ENCODE measurements at regions not wholly inside any gene's neighbourhood (a gene's known extent, or its start where the extent isn't known, plus 50 kb on each side); places are given as distances from the start of the nearest gene placed in this dataset.
A peak's percentile ranks its signal among the peaks of the same experiment; 100 is the strongest.

DNA sequence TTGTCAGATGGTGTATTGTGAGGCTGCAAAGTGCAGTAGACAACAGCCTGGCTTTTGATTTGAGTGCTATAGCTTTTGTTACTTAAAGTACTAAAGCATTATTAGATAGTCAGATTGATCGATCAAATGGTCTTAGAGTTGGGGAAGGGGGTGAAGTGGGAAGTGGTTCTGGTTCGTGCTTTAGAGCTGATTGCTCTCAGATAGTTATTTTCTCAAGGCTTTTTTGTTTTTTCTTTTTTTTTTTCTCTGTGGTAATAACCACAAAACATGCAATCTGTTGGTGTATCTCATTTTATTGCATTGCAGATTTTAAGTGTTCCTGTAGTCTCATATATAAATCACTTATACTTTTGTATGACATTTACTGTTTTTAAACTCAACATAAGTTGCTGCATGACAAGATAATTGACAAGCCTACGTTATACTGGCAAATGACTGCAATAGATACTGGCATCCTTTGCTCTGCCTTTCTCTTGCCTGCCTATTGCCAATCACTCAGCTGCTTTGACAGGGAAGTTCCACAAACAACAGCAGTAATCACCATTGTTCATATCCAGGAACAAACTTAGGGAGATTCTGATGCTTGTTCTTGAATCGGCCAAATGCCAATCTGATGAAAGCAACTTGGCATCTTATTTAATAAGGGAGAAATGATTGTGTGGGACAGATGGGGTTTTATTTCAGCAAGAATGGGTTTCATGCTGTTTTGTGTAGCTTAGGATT is 125.0 kb upstream of the B3GALT2 start:
- WGBS = 54% methylated on average over 4 of the region's 4 CpGs
- DNase-seq (ENCODE audit: low read depth in 6 of 9, low spot score in 9 of 9) = peak in 2 of 9 donors; percentile 5 to 13
- no peak overlapping the region for H3K27ac ChIP-seq (ENCODE audit: low read depth in 1 of 2, low read length in 1 of 2)
- no peaks in the 10 kb centered on the region for H3K36me3 ChIP-seq (ENCODE audit: control insufficient read depth in 2 of 2, insufficient read depth in 2 of 2, low read length in 1 of 2)
- H3K4me3 ChIP-seq (ENCODE audit: low read length in 2 of 2) = no peak overlapping the region
- peaks cover 0 to 8% of the 10 kb centered on the region in 2 donors for H3K4me1 ChIP-seq (ENCODE audit: control insufficient read depth in 2 of 2, insufficient read depth in 2 of 2, low read length in 2 of 2)
- no peaks in the 10 kb centered on the region for H3K9me3 ChIP-seq (ENCODE audit: control insufficient read depth in 2 of 2, insufficient read depth in 1 of 2, low read length in 1 of 2)
- H3K27me3 ChIP-seq (ENCODE audit: control insufficient read depth in 2 of 2, insufficient read depth in 1 of 2, low read length in 1 of 2) = no peaks in the 10 kb centered on the region

- Histone ChIP-seq H3K4me1 (ENCODE audit: control insufficient read depth in 2 of 2, insufficient read depth in 2 of 2, low read length in 2 of 2) (peaks cover 0 to 8% of the 10 kb centered on the region in 2 donors), H3K27me3 (ENCODE audit: control insufficient read depth in 2 of 2, insufficient read depth in 1 of 2, low read length in 1 of 2) (no peaks in the 10 kb centered on the region), H3K27ac (ENCODE audit: low read depth in 1 of 2, low read length in 1 of 2) (no peak overlapping the region), H3K9me3 (ENCODE audit: control insufficient read depth in 2 of 2, insufficient read depth in 1 of 2, low read length in 1 of 2) (no peaks in the 10 kb centered on the region), H3K4me3 (ENCODE audit: low read length in 2 of 2) (no peak overlapping the region), H3K36me3 (ENCODE audit: control insufficient read depth in 2 of 2, insufficient read depth in 2 of 2, low read length in 1 of 2) (no peaks in the 10 kb centered on the region)
- peak in 3 of 9 donors; percentile 8 to 43 (median 16) for DNase-seq (ENCODE audit: low read depth in 6 of 9, low spot score in 9 of 9)
- WGBS = 66% methylated on average over 3 of the region's 3 CpGs
These were observed 124.2 kb upstream of the B3GALT2 start for GRCh38 chr1:193310564-193310963.

GRCh38 chr1:193309936-193310475 is 123.6 kb upstream of the B3GALT2 start:
- H3K4me1 ChIP-seq (ENCODE audit: control insufficient read depth in 2 of 2, insufficient read depth in 2 of 2, low read length in 2 of 2) = peaks cover 0 to 8% of the 10 kb centered on the region in 2 donors
- H3K27ac ChIP-seq (ENCODE audit: low read depth in 1 of 2, low read length in 1 of 2) = no peak overlapping the region
- no peaks in the 10 kb centered on the region for H3K27me3 ChIP-seq (ENCODE audit: control insufficient read depth in 2 of 2, insufficient read depth in 1 of 2, low read length in 1 of 2)
- H3K9me3 ChIP-seq (ENCODE audit: control insufficient read depth in 2 of 2, insufficient read depth in 1 of 2, low read length in 1 of 2) = no peaks in the 10 kb centered on the region
- WGBS = 100% methylated on average over 1 of the region's 1 CpG
- no peaks in the 10 kb centered on the region for H3K36me3 ChIP-seq (ENCODE audit: control insufficient read depth in 2 of 2, insufficient read depth in 2 of 2, low read length in 1 of 2)
- H3K4me3 ChIP-seq (ENCODE audit: low read length in 2 of 2) = no peak overlapping the region
- no peak for DNase-seq (ENCODE audit: low read depth in 6 of 9, low spot score in 9 of 9)

DNA sequence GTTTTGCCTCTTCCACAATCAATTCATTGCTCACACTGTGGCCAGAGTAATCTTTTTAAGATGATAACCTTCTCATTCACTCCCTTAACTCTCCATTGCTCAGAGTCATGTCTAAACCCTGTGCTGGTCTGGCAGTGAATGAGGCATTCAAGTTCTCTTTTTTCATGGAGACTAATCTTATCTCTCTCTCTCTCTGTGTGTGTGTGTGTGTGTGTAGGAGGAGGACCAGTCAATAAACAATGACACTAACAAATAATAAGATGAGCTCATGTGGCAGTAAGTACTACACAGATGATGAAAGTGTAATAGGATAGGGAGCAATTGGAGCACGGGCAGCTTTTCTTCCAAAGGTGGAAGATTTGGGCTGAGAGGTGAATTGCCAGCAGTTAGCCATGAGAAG is 122.0 kb upstream of the B3GALT2 start:
- Histone ChIP-seq H3K27ac (ENCODE audit: low read depth in 1 of 2, low read length in 1 of 2) (no peak overlapping the region), H3K27me3 (ENCODE audit: control insufficient read depth in 2 of 2, insufficient read depth in 1 of 2, low read length in 1 of 2) (no peaks in the 10 kb centered on the region), H3K9me3 (ENCODE audit: control insufficient read depth in 2 of 2, insufficient read depth in 1 of 2, low read length in 1 of 2) (no peaks in the 10 kb centered on the region), H3K4me3 (ENCODE audit: low read length in 2 of 2) (no peak overlapping the region), H3K4me1 (ENCODE audit: control insufficient read depth in 2 of 2, insufficient read depth in 2 of 2, low read length in 2 of 2) (peaks cover 0 to 8% of the 10 kb centered on the region in 2 donors), H3K36me3 (ENCODE audit: control insufficient read depth in 2 of 2, insufficient read depth in 2 of 2, low read length in 1 of 2) (no peaks in the 10 kb centered on the region)
- no peak for DNase-seq (ENCODE audit: low read depth in 6 of 9, low spot score in 9 of 9)
- WGBS = 95% methylated on average over 1 of the region's 1 CpG

GRCh38 chr1:193306430-193306829 is 120.0 kb upstream of the B3GALT2 start:
- 96% methylated on average over 2 of the region's 2 CpGs for WGBS
- Histone ChIP-seq H3K27me3 (ENCODE audit: control insufficient read depth in 2 of 2, insufficient read depth in 1 of 2, low read length in 1 of 2) (no peaks in the 10 kb centered on the region), H3K9me3 (ENCODE audit: control insufficient read depth in 2 of 2, insufficient read depth in 1 of 2, low read length in 1 of 2) (no peaks in the 10 kb centered on the region), H3K36me3 (ENCODE audit: control insufficient read depth in 2 of 2, insufficient read depth in 2 of 2, low read length in 1 of 2) (no peaks in the 10 kb centered on the region), H3K27ac (ENCODE audit: low read depth in 1 of 2, low read length in 1 of 2) (no peak overlapping the region), H3K4me3 (ENCODE audit: low read length in 2 of 2) (no peak overlapping the region), H3K4me1 (ENCODE audit: control insufficient read depth in 2 of 2, insufficient read depth in 2 of 2, low read length in 2 of 2) (peaks cover 0 to 8% of the 10 kb centered on the region in 2 donors)
- no peak for DNase-seq (ENCODE audit: low read depth in 6 of 9, low spot score in 9 of 9)
